ENCODE measurements at regions not wholly inside any gene's neighbourhood (a gene's known extent, or its start where the extent isn't known, plus 50 kb on each side); places are given as distances from the start of the nearest gene placed in this dataset.

GRCh38 chr12:42741771-42742510 lies 152.4 kb upstream of the PRICKLE1 start:
- peak; percentile 56 for FAIRE-seq
- Mint-ChIP-seq H3K4me3 (ENCODE audit: unreplicated experiment) (peak overlapping the region; percentile 55), H3K4me1 (ENCODE audit: low read depth, unreplicated experiment) (peaks cover 33% of the 10 kb centered on the region), H3K9me3 (ENCODE audit: unreplicated experiment) (peaks cover 5% of the 10 kb centered on the region), H3K27ac (ENCODE audit: unreplicated experiment) (peak overlapping the region; percentile 89), H3K36me3 (ENCODE audit: low read depth, unreplicated experiment) (peaks cover 2% of the 10 kb centered on the region), H3K27me3 (ENCODE audit: low read depth, unreplicated experiment) (no peaks in the 10 kb centered on the region)
- Histone ChIP-seq H3K27ac (ENCODE audit: low read depth, low read length) (peak overlapping the region; percentile 62), H3K9ac (ENCODE audit: low read length) (peak overlapping the region; percentile 41), H3K79me2 (ENCODE audit: insufficient read depth, low read length) (no peaks in the 10 kb centered on the region), H4K20me1 (ENCODE audit: insufficient read depth, low read length) (no peaks in the 10 kb centered on the region), H3K4me1 (ENCODE audit: insufficient read depth, low read length) (peaks cover 21% of the 10 kb centered on the region), H2AFZ (ENCODE audit: low read depth, low read length) (no peak overlapping the region), H3K36me3 (ENCODE audit: insufficient read depth, low read length) (no peaks in the 10 kb centered on the region), H3K4me2 (ENCODE audit: low read length) (peak overlapping the region; percentile 48), H3K4me3 (ENCODE audit: insufficient read depth, low read depth, low read length) (no peak overlapping the region), H3K27me3 (ENCODE audit: insufficient read depth, low read length) (no peaks in the 10 kb centered on the region), H3K9me3 (ENCODE audit: insufficient read depth, low read depth, low read length) (peaks cover 9% of the 10 kb centered on the region)
- TF ChIP-seq CTCF (IDR thresholded peaks at IDR 0.05; ENCODE audit: insufficient read depth, low read depth, low read length) (no peak), EZH2 (IDR thresholded peaks at IDR 0.05; ENCODE audit: insufficient read depth, low read length) (no peak)
- peak; percentile 84 for DNase-seq (ENCODE audit: low read depth)

DNA sequence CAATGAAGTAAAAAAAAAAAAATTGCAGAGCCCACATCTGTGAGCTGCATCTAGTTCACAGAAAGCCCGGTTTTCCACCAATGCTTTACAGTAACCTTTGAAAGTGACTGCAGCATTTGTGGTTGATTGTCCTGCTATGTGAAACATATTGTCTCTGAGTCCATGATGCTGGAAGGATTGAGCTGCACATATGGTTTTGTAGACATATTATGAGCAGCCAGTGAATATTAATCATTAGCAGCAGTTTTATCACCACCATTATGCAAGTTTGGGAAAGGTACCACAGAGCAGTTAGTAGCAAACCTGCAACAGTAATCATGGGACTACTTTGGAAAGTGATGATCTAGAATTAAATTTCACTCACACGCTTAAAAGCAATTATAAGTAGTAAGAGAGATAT lies 151.5 kb upstream of the PRICKLE1 start:
- H3K9ac ChIP-seq (ENCODE audit: low read length): no peak overlapping the region
- no peak overlapping the region for H3K4me3 ChIP-seq (ENCODE audit: insufficient read depth, low read depth, low read length)
- no peaks in the 10 kb centered on the region for H3K27me3 ChIP-seq (ENCODE audit: insufficient read depth, low read length)
- H2AFZ ChIP-seq (ENCODE audit: low read depth, low read length): no peak overlapping the region
- peaks cover 22% of the 10 kb centered on the region for H3K4me1 ChIP-seq (ENCODE audit: insufficient read depth, low read length)
- H3K27ac ChIP-seq (ENCODE audit: low read depth, low read length): no peak overlapping the region
- H4K20me1 ChIP-seq (ENCODE audit: insufficient read depth, low read length): no peaks in the 10 kb centered on the region
- Mint-ChIP-seq H3K4me1 (ENCODE audit: low read depth, unreplicated experiment) (peaks cover 36% of the 10 kb centered on the region), H3K27ac (ENCODE audit: unreplicated experiment) (no peak overlapping the region), H3K27me3 (ENCODE audit: low read depth, unreplicated experiment) (no peaks in the 10 kb centered on the region), H3K9me3 (ENCODE audit: unreplicated experiment) (peaks cover under 1% of the 10 kb centered on the region), H3K4me3 (ENCODE audit: unreplicated experiment) (no peak overlapping the region), H3K36me3 (ENCODE audit: low read depth, unreplicated experiment) (no peaks in the 10 kb centered on the region)
- DNase-seq (ENCODE audit: low read depth): no peak
- H3K79me2 ChIP-seq (ENCODE audit: insufficient read depth, low read length): no peaks in the 10 kb centered on the region
- FAIRE-seq: no peak
- TF ChIP-seq EZH2 (IDR thresholded peaks at IDR 0.05; ENCODE audit: insufficient read depth, low read length): no peak
- TF ChIP-seq CTCF (IDR thresholded peaks at IDR 0.05; ENCODE audit: insufficient read depth, low read depth, low read length): no peak
- H3K9me3 ChIP-seq (ENCODE audit: insufficient read depth, low read depth, low read length): peaks cover 3% of the 10 kb centered on the region
- H3K4me2 ChIP-seq (ENCODE audit: low read length): no peak overlapping the region
- no peaks in the 10 kb centered on the region for H3K36me3 ChIP-seq (ENCODE audit: insufficient read depth, low read length)

- TF ChIP-seq CTCF (IDR thresholded peaks at IDR 0.05; ENCODE audit: insufficient read depth, low read depth, low read length): no peak
- TF ChIP-seq EZH2 (IDR thresholded peaks at IDR 0.05; ENCODE audit: insufficient read depth, low read length): no peak
- no peaks in the 10 kb centered on the region for H3K36me3 Mint-ChIP-seq (ENCODE audit: low read depth, unreplicated experiment)
- no peak overlapping the region for H3K4me3 ChIP-seq (ENCODE audit: insufficient read depth, low read depth, low read length)
- no peaks in the 10 kb centered on the region for H3K9me3 ChIP-seq (ENCODE audit: insufficient read depth, low read depth, low read length)
- H3K4me1 ChIP-seq (ENCODE audit: insufficient read depth, low read length): peaks cover 13% of the 10 kb centered on the region
- no peaks in the 10 kb centered on the region for H3K36me3 ChIP-seq (ENCODE audit: insufficient read depth, low read length)
- no peak overlapping the region for H3K4me2 ChIP-seq (ENCODE audit: low read length)
- no peaks in the 10 kb centered on the region for H3K9me3 Mint-ChIP-seq (ENCODE audit: unreplicated experiment)
- H3K4me3 Mint-ChIP-seq (ENCODE audit: unreplicated experiment): no peak overlapping the region
- no peak overlapping the region for H3K9ac ChIP-seq (ENCODE audit: low read length)
- no peaks in the 10 kb centered on the region for H3K27me3 ChIP-seq (ENCODE audit: insufficient read depth, low read length)
- no peaks in the 10 kb centered on the region for H4K20me1 ChIP-seq (ENCODE audit: insufficient read depth, low read length)
- H3K27ac ChIP-seq (ENCODE audit: low read depth, low read length): no peak overlapping the region
- peaks cover 23% of the 10 kb centered on the region for H3K4me1 Mint-ChIP-seq (ENCODE audit: low read depth, unreplicated experiment)
- H3K27ac Mint-ChIP-seq (ENCODE audit: unreplicated experiment): no peak overlapping the region
- DNase-seq (ENCODE audit: low read depth) (no peak), FAIRE-seq (no peak)
- peaks cover 8% of the 10 kb centered on the region for H3K27me3 Mint-ChIP-seq (ENCODE audit: low read depth, unreplicated experiment)
- no peaks in the 10 kb centered on the region for H3K79me2 ChIP-seq (ENCODE audit: insufficient read depth, low read length)
- no peak overlapping the region for H2AFZ ChIP-seq (ENCODE audit: low read depth, low read length)
Measured at GRCh38 chr12:42737398-42737797, 147.9 kb upstream of the PRICKLE1 start.
